GM18951 (cell line): ENCODE measurements at regions not wholly inside any gene's neighbourhood (a gene's known extent, or its start where the extent isn't known, plus 50 kb on each side); places are given as distances from the start of the nearest gene placed in this dataset.

ENCODE experiments used
- POLR2A ChIP-seq: IDR thresholded peaks from 4 replicates; pipeline ENCODE4 v1.6.1; 2011; ENCODE audit warnings: mild to moderate bottlenecking; ENCODE audit not compliant: insufficient read length, insufficient read depth; ENCODE audit errors: extremely low read depth
- in situ Hi-C: fragments of 300-500 bp; cut with MboI; formaldehyde crosslinking; loops from one replicate; pipeline ENCODE4 v1.12.0; 2022; ENCODE audit warnings: low sequenced_read_pairs, mixed read lengths, inconsistent platforms; ENCODE audit not compliant: unreplicated experiment

DNA sequence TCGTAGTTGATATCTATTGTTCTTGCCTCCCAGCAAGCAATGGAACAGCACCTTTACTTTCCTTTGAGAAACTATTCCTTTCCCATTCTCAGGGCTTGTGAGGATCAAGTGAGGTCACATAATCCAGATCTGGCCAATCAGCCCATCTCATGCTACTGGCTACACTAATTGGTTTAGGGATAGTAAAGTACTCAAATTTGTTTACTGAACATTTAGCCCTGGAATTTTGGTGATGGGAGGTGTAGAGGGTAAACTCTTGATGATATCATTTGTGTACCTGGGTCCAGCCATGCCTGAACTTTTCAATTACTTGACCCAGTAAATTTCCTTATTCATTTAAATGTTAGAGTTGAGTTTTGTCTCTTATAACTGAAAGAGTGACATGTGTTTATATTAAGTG, 195.8 kb upstream of the TNP1 start:
- in situ Hi-C loops, result no loop called here
- no peak for TF ChIP-seq POLR2A

DNA sequence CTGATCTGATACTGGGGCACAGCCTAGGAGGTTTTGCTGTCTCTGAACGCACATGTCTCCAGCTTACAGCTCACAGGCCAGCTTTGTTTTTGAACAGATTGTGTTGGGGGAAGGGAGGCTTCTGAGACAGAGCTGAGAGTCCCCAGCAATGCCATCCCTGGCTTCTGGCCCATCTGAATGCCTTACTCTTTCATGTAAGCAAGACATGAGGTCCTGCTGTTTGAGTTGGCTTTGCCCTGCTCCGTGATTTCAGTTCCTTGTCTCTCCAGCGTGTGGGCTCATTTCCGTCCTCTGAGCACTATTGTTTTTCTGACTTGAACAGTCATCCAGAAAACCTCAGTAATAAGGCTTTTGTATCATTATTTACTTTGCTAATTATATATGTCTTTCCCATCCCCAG, 194.9 kb upstream of the TNP1 start:
- in situ Hi-C loops, result no loop called here
- TF ChIP-seq POLR2A, result no peak

- in situ Hi-C loops, result no loop called here
- no peak for TF ChIP-seq POLR2A
Observed at GRCh38 chr2:217052856-217053577, 193.2 kb upstream of the TNP1 start.

DNA sequence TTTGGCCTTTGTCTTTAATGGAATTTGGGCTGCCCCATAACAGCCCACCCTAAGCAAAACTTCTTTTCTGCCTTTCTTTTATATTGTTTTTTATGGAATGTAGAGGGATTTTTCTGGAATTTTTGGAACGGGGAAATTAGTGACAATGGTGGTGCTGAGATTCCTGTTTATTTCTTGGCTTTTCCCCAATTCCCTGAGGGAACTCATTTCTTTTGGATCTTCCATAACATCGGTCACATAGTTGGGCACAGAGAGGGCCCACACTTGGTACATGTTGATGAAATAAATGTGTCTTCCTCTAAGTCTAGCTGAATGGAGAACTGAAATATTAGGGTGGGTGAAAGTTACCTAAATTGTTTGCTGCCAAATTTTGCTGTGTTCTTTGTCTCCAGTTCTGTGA, 191.6 kb upstream of the TNP1 start:
- no peak for TF ChIP-seq POLR2A
- in situ Hi-C loops, result no loop called here

DNA sequence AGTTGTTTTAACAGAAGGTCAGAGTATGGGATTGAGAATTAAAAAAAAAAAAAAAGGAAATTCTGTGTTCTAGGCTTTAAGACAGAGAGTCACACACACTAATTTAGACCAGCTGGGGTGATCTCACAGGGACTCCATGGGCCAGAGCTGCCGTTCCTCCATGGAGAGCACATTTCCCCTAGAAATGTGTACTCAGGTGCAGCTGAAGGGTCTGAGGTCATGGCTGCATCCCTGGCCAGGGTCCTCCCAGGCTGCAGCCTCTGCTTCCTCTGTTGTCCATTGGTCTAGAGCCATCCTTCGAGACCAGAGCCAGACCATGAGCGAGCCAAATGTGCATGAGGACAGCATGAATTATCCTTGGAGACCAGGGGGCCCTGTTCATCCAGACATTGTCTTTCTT, 190.1 kb upstream of the TNP1 start:
- in situ Hi-C loops, result no loop called here

DNA sequence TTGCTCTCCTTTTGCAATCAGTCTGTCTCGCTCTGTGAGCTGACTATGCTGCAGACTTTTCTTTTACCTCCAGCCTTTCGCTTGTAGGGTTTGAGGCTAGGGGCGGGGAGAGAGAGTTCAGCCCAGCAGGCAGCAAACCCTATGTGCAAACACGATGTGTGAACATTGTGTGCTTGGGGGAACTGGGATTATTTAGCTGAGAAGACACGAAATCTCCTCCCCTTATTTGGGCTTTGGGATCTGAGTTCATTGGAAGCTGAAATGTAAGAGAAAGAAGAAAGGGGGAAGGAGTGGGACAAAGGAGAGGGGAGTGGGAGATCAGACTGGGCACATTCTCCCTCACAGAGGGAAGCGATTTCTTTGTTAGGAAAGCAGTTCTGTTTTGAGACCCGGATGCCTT, 189.6 kb upstream of the TNP1 start:
- no peak for TF ChIP-seq POLR2A
- in situ Hi-C loops, result no loop called here

More for the DNA sequence above, 190.1 kb upstream of the TNP1 start:
- no peak for TF ChIP-seq POLR2A

DNA sequence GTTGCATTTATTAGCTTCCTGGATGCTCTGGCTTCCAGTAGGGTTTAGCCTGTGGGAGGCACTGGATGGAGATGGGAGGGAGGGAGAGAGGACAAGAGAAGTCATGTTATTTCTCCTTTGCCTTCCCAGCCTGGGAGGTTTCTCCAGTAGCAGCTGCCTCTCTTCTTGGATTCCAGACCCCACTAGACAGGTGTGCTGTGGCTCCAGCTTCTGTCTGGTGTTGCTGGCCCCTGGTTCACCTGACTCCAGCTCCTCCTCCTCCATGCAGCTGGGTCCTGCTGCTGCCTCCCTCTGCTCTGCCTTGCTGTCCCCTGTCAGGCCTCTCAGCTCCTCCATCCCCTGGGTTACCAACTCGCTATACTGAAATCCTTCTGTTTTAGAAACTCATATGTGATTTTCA, 188.9 kb upstream of the TNP1 start:
- TF ChIP-seq POLR2A, result no peak
- in situ Hi-C loops, result no loop called here

GRCh38 chr2:217047631-217048030, 187.8 kb upstream of the TNP1 start:
- in situ Hi-C loops, result no loop called here

GRCh38 chr2:217047209-217047608, 187.3 kb upstream of the TNP1 start:
- in situ Hi-C loops, result no loop called here

More at GRCh38 chr2:217047631-217048030, 187.8 kb upstream of the TNP1 start:
- TF ChIP-seq POLR2A, result no peak

DNA sequence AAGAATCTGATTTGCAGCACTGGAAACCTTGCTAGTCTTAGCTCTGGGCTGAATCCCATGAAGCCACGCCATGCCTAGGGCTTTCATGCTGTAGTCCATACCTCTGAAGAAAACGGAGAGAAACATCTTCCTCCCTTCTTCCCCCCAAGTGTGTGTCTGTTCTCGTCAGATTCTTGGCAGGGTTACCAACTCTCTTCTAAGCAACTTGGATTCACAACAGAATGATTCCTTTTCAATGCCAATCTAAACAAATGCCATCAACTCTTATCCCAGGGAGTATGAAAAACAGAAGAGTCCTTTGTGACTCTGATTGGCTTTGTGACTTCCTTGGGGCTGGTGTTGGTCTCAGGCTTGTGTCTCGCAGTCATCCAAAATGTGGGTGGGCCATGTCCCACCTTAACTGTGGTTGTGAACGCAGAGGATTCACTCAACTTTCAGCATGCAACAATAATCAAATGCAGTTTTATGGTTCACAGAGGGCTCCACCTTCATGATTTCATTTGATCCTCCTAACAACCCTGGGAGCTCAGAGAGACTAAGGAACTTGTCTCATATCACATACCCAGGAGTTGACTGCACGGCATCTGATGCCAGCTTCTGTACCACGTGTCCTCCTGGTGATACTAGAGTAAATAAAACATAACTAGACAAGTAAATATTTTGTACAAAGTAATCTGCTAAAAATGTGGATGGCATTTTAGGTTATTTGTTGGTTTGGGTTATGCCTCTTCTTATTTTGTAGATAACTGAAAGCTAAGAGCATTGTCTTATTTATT, 186.0 kb upstream of the TNP1 start:
- in situ Hi-C loops, result no loop called here
- no peak for TF ChIP-seq POLR2A

More at GRCh38 chr2:217047209-217047608, 187.3 kb upstream of the TNP1 start:
- no peak for TF ChIP-seq POLR2A

DNA sequence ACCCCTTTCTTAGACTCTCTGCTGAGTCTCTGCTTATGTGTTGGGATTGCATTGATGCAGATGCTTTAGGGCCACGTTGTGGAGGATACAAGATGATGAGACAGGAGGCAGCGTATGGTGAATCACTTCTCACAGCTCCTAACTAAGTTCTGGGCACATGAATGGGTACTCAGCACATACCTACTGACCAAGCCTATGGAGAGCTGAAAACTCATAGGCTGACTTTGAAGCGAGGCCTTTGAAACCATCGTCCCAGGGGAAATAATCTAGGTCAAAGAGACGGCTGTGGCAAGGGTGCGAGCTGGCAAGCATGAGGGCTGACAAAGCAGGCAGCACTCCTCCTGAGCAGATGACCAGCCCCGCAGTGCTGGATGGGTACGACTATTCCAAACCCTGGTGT, 180.2 kb upstream of the TNP1 start:
- in situ Hi-C loops, result no loop called here
- TF ChIP-seq POLR2A, result no peak

GRCh38 chr2:217038001-217038400, 178.1 kb upstream of the TNP1 start:
- in situ Hi-C loops, result no loop called here
- no peak for TF ChIP-seq POLR2A

GRCh38 chr2:217037353-217037752, 177.5 kb upstream of the TNP1 start:
- in situ Hi-C loops, result no loop called here
- TF ChIP-seq POLR2A, result no peak

- TF ChIP-seq POLR2A, result no peak
- in situ Hi-C loops, result no loop called here
Observed at GRCh38 chr2:217035967-217036366, 176.1 kb upstream of the TNP1 start.
